WTC11 (cell line): ENCODE measurements at regions not wholly inside any gene's neighbourhood (a gene's known extent, or its start where the extent isn't known, plus 50 kb on each side); places are given as distances from the start of the nearest gene placed in this dataset.

Experiments
- ATAC-seq: fragments of 200-7000 bp; cut with Tn5 transposase; 2 replicates; pipeline ENCODE4 v1.10.0; 2021; ENCODE audit warnings: mild to moderate bottlenecking, moderate library complexity
- CTCF ChIA-PET: fragments of 300-600 bp; sonication (Branson Sonifier 250); formaldehyde crosslinking; loops from one replicate; lab custom pipeline; 2021; ENCODE audit warnings: antibody characterized with exemption; lab: Charles Lee
- POLR2A ChIA-PET: fragments of 350-600 bp; sonication (Branson Sonifier 250); formaldehyde crosslinking; loops from one replicate; lab custom pipeline; 2021; ENCODE audit warnings: antibody characterized with exemption; lab: Charles Lee
- DNase-seq: peaks from one replicate; pipeline ENCODE4 v3.0.0; 2021; ENCODE audit warnings: low spot score
- H3K27ac Mint-ChIP-seq: 2 replicates; pipeline ENCODE4 v1.8.0; 2021; ENCODE audit warnings: mixed read lengths
- H3K27me3 Mint-ChIP-seq: 2 replicates; pipeline ENCODE4 v1.8.0; 2021; ENCODE audit warnings: low read depth, mild to moderate bottlenecking, moderate library complexity, mixed read lengths
- H3K36me3 Mint-ChIP-seq: 2 replicates; pipeline ENCODE4 v1.8.0; 2021; ENCODE audit warnings: mixed read lengths
- H3K4me1 Mint-ChIP-seq: 2 replicates; pipeline ENCODE4 v1.8.0; 2022; ENCODE audit warnings: mixed read lengths
- H3K4me3 Mint-ChIP-seq: 2 replicates; pipeline ENCODE4 v1.8.0; 2021; ENCODE audit warnings: mild to moderate bottlenecking, moderate library complexity, mixed read lengths
- H3K9me3 Mint-ChIP-seq: 2 replicates; pipeline ENCODE4 v1.8.0; 2021; ENCODE audit warnings: mixed read lengths
- JUN ChIP-seq: sonication (generic); formaldehyde crosslinking; IDR thresholded peaks from 2 replicates; pipeline ENCODE4 v1.8.0; 2023; ENCODE audit warnings: mild to moderate bottlenecking, missing genetic modification reagents
- KAT7 ChIP-seq: sonication (generic); formaldehyde crosslinking; IDR thresholded peaks from 2 replicates; pipeline ENCODE4 v1.8.1; 2023; ENCODE audit warnings: missing genetic modification reagents, mild to moderate bottlenecking, borderline replicate concordance
- MXD4 ChIP-seq: fragments of 250-450 bp; sonication (Bioruptor Pico); IDR thresholded peaks from 2 replicates; pipeline ENCODE4 v1.8.0; 2021; ENCODE audit warnings: mild to moderate bottlenecking, moderate library complexity, borderline replicate concordance
- NFATC4 ChIP-seq: fragments of 250-450 bp; sonication (Bioruptor Pico); IDR thresholded peaks from 2 replicates; pipeline ENCODE4 v1.9.0; 2021; ENCODE audit warnings: mild to moderate bottlenecking
- NFYB ChIP-seq: sonication (generic); formaldehyde crosslinking; conservative IDR thresholded peaks from 2 replicates; pipeline ENCODE4 v1.8.0; 2022; ENCODE audit warnings: low read depth, missing genetic modification reagents
- NR2C2 ChIP-seq: sonication (generic); formaldehyde crosslinking; IDR thresholded peaks from 2 replicates; pipeline ENCODE4 v1.8.0; 2022; ENCODE audit warnings: mild to moderate bottlenecking, missing genetic modification reagents
- SMAD3 ChIP-seq: sonication (generic); formaldehyde crosslinking; IDR thresholded peaks from 2 replicates; pipeline ENCODE4 v1.8.0; 2022; ENCODE audit warnings: missing genetic modification reagents, mild to moderate bottlenecking, borderline replicate concordance
- ZBTB21 ChIP-seq: sonication (generic); formaldehyde crosslinking; IDR thresholded peaks from 2 replicates; pipeline ENCODE4 v1.8.1; 2023; ENCODE audit warnings: mild to moderate bottlenecking, missing genetic modification reagents, borderline replicate concordance
- TF ChIP-seq, protein P1 (sequence below): sonication (generic); formaldehyde crosslinking; IDR thresholded peaks from 2 replicates; pipeline ENCODE4 v1.8.1; 2022; ENCODE audit warnings: mild to moderate bottlenecking, missing genetic modification reagents, moderate library complexity, borderline replicate concordance
- TF ChIP-seq, protein P2 (sequence below): sonication (generic); formaldehyde crosslinking; IDR thresholded peaks from 2 replicates; pipeline ENCODE4 v1.8.1; 2022; ENCODE audit warnings: mild to moderate bottlenecking, moderate library complexity, missing genetic modification reagents
- TF ChIP-seq, protein P3 (sequence below): fragments of 250-450 bp; sonication (Bioruptor Pico); IDR thresholded peaks from 2 replicates; pipeline ENCODE4 v2.1.2; 2022; ENCODE audit warnings: mild to moderate bottlenecking, moderate library complexity
- TF ChIP-seq, protein P4 (sequence below): fragments of 250-450 bp; sonication (Bioruptor Pico); conservative IDR thresholded peaks from 2 replicates; pipeline ENCODE4 v1.9.0; 2021; ENCODE audit warnings: mild to moderate bottlenecking
- TF ChIP-seq, protein P5 (sequence below): sonication (generic); formaldehyde crosslinking; IDR thresholded peaks from 2 replicates; pipeline ENCODE4 v1.8.0; 2022; ENCODE audit warnings: mild to moderate bottlenecking, missing genetic modification reagents
- TF ChIP-seq, protein P6 (sequence below): sonication (generic); formaldehyde crosslinking; IDR thresholded peaks from 2 replicates; pipeline ENCODE4 v1.8.1; 2023; ENCODE audit warnings: mild to moderate bottlenecking, missing genetic modification reagents
- TF ChIP-seq, protein P7 (sequence below): fragments of 200-600 bp; IDR thresholded peaks from 2 replicates; pipeline ENCODE4 v1.8.0; 2022; ENCODE audit warnings: antibody characterized with exemption

DNA sequence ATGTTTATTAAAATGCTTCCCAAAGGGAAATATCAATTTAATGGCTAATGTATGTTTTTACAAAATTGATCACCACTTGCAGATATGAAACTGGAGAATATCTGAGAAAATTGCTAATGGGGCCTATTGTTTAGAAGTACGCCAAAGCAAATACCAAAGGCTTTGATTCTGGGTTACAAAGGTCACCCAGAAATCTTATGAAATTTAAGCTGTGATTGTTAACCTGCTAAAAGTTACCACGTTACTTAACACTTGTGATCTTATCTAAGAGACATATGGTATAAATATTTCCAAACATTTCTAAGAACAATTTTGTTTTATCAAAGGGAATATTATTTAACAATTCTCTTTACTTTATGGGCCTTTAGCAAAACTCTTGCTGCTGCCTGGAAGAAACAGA is 383.3 kb downstream of the TFAP2A start (continued):
- TF ChIP-seq ZBTB21 (CRISPR knock-in tag) (no peak), JUN (no peak), KAT7 (CRISPR knock-in tag) (no peak), SMAD3 (CRISPR knock-in tag) (no peak), NFYB (CRISPR knock-in tag) (no peak), NFATC4 (CRISPR knock-in tag) (no peak), NR2C2 (CRISPR knock-in tag) (no peak)
- TF ChIP-seq, protein P1, sequence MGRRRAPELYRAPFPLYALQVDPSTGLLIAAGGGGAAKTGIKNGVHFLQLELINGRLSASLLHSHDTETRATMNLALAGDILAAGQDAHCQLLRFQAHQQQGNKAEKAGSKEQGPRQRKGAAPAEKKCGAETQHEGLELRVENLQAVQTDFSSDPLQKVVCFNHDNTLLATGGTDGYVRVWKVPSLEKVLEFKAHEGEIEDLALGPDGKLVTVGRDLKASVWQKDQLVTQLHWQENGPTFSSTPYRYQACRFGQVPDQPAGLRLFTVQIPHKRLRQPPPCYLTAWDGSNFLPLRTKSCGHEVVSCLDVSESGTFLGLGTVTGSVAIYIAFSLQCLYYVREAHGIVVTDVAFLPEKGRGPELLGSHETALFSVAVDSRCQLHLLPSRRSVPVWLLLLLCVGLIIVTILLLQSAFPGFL (CRISPR knock-in tag) = no peak
- TF ChIP-seq, protein P2, sequence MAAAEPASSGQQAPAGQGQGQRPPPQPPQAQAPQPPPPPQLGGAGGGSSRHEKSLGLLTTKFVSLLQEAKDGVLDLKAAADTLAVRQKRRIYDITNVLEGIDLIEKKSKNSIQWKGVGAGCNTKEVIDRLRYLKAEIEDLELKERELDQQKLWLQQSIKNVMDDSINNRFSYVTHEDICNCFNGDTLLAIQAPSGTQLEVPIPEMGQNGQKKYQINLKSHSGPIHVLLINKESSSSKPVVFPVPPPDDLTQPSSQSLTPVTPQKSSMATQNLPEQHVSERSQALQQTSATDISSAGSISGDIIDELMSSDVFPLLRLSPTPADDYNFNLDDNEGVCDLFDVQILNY (CRISPR knock-in tag) = no peak
- TF ChIP-seq, protein P3, sequence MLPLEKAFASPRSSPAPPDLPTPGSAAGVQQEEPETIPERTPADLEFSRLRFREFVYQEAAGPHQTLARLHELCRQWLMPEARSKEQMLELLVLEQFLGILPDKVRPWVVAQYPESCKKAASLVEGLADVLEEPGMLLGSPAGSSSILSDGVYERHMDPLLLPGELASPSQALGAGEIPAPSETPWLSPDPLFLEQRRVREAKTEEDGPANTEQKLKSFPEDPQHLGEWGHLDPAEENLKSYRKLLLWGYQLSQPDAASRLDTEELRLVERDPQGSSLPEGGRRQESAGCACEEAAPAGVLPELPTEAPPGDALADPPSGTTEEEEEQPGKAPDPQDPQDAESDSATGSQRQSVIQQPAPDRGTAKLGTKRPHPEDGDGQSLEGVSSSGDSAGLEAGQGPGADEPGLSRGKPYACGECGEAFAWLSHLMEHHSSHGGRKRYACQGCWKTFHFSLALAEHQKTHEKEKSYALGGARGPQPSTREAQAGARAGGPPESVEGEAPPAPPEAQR (CRISPR knock-in tag) = no peak
- TF ChIP-seq, protein P4, sequence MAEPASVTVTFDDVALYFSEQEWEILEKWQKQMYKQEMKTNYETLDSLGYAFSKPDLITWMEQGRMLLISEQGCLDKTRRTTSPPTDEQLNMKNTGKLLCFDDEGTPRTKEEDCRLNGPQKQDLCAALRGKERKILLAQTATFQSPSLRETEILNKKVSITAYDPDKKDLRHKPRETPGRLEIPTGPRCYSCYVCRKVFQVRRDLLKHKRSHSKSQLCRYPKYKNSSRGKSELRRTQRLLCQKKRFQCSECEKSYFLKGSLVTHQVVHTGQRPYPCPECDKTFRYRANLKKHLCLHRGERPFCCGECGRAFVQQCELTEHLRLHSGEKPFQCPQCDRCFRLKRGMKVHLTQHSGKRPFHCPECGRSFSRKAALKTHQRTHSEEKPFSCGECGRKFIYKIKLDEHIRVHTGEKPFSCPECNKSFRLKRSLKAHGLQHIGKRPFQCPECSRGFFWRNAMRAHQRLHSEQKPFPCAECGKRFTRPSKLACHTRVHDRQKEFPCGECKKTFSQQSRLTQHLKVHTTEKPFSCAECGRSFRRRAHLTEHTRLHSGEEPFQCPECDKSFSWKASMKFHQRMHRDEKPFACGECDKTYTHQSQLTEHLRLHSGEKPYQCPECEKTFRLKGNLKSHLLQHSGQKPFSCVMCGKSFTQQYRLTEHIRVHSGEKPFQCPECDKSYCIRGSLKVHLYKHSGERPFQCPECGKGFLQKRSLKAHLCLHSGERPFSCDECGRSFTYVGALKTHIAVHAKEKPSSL (CRISPR knock-in tag) = no peak

DNA sequence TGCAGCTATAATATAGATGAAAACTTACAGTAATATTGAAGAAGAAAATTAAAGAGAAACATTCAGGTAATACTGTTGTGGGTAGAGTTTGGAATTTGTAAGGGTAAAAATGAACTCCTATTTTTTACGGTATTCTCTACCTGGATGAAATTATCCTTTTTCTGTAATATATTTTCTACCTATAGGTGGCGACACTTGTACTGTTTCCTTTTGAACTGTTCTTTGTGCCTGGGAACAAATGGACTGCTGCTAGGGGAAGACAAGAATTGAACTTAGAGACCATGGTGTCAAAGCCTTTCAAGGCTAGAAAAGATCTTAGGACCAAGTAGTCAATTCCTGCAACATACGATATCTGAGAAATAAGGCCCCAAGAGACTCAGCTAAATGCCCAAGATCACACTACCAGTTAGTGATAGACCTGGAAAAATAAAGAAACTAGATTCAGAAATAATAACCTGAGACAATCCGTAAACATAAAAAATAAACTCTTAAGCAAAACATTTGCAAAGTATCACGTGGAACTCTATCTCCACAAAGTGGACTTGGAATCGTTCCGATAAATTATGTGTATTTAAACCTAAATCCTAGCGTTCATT is 383.8 kb downstream of the TFAP2A start:
- DNase-seq = no peak
- Mint-ChIP-seq H3K9me3 (no peaks in the 10 kb centered on the region), H3K36me3 (no peaks in the 10 kb centered on the region), H3K27me3 (0 out of 2 replicates have a peak, but pooled peaks cover 8% of the 10 kb centered on the region)
- ChIA-PET POLR2A (no interaction called here), CTCF (interaction anchor here (1.4 kb wide), 1 partner anchor 398 kb away, joined by 4 read pairs; no protein-coding TSS in a partner anchor)
- peak; percentile 24; the same call in 1 of the 2 replicates for ATAC-seq
- TF ChIP-seq MXD4 = no peak
- TF ChIP-seq, protein P5, sequence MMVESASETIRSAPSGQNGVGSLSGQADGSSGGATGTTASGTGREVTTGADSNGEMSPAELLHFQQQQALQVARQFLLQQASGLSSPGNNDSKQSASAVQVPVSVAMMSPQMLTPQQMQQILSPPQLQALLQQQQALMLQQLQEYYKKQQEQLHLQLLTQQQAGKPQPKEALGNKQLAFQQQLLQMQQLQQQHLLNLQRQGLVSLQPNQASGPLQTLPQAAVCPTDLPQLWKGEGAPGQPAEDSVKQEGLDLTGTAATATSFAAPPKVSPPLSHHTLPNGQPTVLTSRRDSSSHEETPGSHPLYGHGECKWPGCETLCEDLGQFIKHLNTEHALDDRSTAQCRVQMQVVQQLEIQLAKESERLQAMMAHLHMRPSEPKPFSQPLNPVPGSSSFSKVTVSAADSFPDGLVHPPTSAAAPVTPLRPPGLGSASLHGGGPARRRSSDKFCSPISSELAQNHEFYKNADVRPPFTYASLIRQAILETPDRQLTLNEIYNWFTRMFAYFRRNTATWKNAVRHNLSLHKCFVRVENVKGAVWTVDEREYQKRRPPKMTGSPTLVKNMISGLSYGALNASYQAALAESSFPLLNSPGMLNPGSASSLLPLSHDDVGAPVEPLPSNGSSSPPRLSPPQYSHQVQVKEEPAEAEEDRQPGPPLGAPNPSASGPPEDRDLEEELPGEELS (CRISPR knock-in tag) = no peak
- TF ChIP-seq, protein P6, sequence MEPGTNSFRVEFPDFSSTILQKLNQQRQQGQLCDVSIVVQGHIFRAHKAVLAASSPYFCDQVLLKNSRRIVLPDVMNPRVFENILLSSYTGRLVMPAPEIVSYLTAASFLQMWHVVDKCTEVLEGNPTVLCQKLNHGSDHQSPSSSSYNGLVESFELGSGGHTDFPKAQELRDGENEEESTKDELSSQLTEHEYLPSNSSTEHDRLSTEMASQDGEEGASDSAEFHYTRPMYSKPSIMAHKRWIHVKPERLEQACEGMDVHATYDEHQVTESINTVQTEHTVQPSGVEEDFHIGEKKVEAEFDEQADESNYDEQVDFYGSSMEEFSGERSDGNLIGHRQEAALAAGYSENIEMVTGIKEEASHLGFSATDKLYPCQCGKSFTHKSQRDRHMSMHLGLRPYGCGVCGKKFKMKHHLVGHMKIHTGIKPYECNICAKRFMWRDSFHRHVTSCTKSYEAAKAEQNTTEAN (CRISPR knock-in tag) = no peak
- TF ChIP-seq, protein P7, sequence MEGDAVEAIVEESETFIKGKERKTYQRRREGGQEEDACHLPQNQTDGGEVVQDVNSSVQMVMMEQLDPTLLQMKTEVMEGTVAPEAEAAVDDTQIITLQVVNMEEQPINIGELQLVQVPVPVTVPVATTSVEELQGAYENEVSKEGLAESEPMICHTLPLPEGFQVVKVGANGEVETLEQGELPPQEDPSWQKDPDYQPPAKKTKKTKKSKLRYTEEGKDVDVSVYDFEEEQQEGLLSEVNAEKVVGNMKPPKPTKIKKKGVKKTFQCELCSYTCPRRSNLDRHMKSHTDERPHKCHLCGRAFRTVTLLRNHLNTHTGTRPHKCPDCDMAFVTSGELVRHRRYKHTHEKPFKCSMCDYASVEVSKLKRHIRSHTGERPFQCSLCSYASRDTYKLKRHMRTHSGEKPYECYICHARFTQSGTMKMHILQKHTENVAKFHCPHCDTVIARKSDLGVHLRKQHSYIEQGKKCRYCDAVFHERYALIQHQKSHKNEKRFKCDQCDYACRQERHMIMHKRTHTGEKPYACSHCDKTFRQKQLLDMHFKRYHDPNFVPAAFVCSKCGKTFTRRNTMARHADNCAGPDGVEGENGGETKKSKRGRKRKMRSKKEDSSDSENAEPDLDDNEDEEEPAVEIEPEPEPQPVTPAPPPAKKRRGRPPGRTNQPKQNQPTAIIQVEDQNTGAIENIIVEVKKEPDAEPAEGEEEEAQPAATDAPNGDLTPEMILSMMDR = peak; percentile 57
- TF ChIP-seq, all 79 proteins: peak for 1
- H3K27ac Mint-ChIP-seq = no peak overlapping the region
- H3K4me3 Mint-ChIP-seq = no peak overlapping the region
- H3K4me1 Mint-ChIP-seq = peaks cover 9% of the 10 kb centered on the region
